ENCODE measurements at regions not wholly inside any gene's neighbourhood (a gene's known extent, or its start where the extent isn't known, plus 50 kb on each side); places are given as distances from the start of the nearest gene placed in this dataset.

DNA sequence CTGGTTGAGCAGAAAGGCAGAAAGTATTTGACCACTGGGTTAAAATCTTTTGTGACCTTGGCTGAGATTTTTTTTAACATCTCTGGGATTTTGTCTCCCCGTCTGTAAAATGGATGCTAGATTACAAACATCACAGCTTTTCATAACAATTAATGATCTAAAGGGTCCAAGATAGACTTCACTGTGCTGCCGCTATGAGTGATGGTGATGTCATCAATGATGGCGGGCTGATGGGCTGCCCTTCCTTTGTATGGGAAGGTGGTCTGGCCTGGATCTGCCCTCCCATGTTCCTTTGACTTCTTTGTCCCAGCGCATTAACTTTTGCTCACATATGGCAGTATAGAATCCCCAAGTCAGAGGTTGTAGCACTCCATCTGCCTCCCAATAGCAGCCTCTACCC lies 116.7 kb downstream of the IRX5 start:
- Histone ChIP-seq H3K9me3 (ENCODE audit: low read depth, low read length) (no peaks in the 10 kb centered on the region), H3K9ac (ENCODE audit: insufficient read length) (no peak overlapping the region), H3K4me3 (no peak overlapping the region), H3K27ac (no peak overlapping the region), H3K36me3 (ENCODE audit: insufficient read depth, low read length) (no peaks in the 10 kb centered on the region)
- no peak for TF ChIP-seq FOXP2 (optimal IDR thresholded peaks at IDR 0.05; ENCODE audit: control extremely low read depth, extremely low read length, insufficient read depth)
- TF ChIP-seq POLR2AphosphoS5 (IDR thresholded peaks at IDR 0.05; ENCODE audit: borderline replicate concordance, low read depth, low read length): no peak
- TF ChIP-seq EZH2 (IDR thresholded peaks at IDR 0.05): no peak
- DNase-seq (ENCODE audit: low read depth, low spot score): no peak

DNA sequence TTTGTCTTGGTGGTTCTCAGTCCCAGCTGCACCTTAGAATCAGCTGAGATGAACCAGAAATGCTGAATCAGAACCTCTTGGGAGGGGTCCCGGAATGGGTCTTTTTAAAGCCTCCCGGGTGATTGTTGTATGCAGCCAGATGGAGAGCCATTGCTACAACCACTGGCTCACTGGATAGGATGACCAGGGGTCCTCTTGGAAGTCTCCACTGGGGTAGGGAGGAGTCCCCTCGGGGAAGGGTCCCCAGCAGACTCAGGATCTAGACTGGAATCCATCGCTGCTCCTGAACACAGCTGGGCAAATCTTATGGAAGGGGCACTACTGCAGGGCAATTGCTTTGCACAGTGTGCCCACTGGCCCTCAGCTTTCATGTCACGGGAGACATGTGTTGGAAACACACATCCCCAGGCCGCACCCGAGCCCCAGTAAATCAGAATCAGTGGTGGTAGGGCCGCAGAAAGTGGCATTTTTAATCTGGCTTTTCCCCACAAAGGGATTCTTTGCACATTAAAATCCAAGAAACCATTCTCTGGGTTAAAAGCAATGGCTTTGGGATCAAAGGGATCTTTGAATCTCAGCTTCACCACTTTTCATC lies 117.3 kb downstream of the IRX5 start:
- DNase-seq (ENCODE audit: low read depth, low spot score): no peak
- H3K27ac ChIP-seq: no peak overlapping the region
- H3K4me3 ChIP-seq: no peak overlapping the region

DNA sequence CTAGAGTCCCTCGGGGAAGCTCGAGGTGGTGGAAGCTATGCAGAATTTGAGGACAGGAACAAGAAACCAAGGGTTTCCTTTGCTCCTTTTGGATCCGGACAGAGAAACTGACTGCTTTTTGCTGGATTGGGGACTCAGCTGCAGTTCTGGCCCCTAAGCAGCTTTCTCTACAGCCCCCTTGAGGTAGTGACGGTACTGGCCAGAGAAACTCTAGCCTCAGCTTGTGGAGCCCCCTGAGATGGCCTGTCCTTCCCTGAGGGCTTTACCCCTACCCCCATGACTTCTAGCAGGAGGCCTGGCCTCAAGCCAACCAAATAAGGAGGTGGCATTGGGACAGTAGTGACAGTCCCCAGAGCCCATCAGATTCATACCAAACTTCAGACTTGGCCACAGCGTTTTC lies 118.1 kb downstream of the IRX5 start:
- no peak for TF ChIP-seq POLR2AphosphoS5 (IDR thresholded peaks at IDR 0.05; ENCODE audit: borderline replicate concordance, low read depth, low read length)
- TF ChIP-seq EZH2 (IDR thresholded peaks at IDR 0.05): no peak
- no peak for TF ChIP-seq FOXP2 (optimal IDR thresholded peaks at IDR 0.05; ENCODE audit: control extremely low read depth, extremely low read length, insufficient read depth)

More for the DNA sequence above, 117.3 kb downstream of the IRX5 start:
- Histone ChIP-seq H3K9me3 (ENCODE audit: low read depth, low read length) (no peaks in the 10 kb centered on the region), H3K9ac (ENCODE audit: insufficient read length) (no peak overlapping the region), H3K36me3 (ENCODE audit: insufficient read depth, low read length) (no peaks in the 10 kb centered on the region)
- TF ChIP-seq EZH2 (IDR thresholded peaks at IDR 0.05): no peak
- no peak for TF ChIP-seq POLR2AphosphoS5 (IDR thresholded peaks at IDR 0.05; ENCODE audit: borderline replicate concordance, low read depth, low read length)
- TF ChIP-seq FOXP2 (optimal IDR thresholded peaks at IDR 0.05; ENCODE audit: control extremely low read depth, extremely low read length, insufficient read depth): no peak

DNA sequence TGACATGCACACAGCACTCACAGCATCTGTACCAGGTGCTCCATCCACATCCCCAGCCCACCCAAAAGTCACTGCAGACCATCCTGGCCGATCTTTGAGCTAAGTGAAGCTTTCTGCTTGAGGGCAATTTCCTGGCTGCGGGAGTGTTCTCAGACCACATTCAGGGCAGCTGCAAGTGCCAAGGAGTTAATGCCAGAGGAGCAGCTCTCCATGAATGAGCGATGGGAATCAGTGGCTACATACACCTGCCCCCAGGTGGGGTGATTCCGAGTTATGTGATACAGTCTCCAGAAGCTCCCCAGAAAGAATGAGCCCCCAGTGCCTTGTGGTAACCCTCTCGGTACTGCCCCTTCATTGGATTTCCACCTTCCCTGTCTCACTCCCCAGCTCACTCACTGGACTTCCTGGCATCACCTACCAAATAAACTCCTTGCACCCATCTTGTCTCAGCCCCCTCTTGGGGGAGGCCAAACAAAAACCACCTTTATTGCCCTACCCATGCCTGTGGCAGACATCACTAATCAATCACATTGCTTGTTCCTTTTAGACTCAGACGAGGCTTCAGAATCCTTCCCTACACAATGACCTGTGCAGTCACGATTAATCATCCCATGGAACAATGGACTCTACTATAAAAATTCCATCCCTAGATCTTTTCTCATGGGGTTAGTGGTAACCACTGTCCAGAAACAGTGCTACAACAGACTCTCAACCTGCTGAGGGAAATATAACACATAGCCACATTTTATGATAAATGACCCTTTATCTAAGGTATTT lies 121.1 kb downstream of the IRX5 start:
- no peaks in the 10 kb centered on the region for H3K36me3 ChIP-seq (ENCODE audit: insufficient read depth, low read length)
- no peak overlapping the region for H3K9ac ChIP-seq (ENCODE audit: insufficient read length)
- H3K27ac ChIP-seq: no peak overlapping the region
- no peak overlapping the region for H3K4me3 ChIP-seq
- DNase-seq (ENCODE audit: low read depth, low spot score): no peak
- TF ChIP-seq POLR2AphosphoS5 (IDR thresholded peaks at IDR 0.05; ENCODE audit: borderline replicate concordance, low read depth, low read length): no peak
- H3K9me3 ChIP-seq (ENCODE audit: low read depth, low read length): no peaks in the 10 kb centered on the region

More for the DNA sequence above, 118.1 kb downstream of the IRX5 start:
- Histone ChIP-seq H3K36me3 (ENCODE audit: insufficient read depth, low read length) (no peaks in the 10 kb centered on the region), H3K9me3 (ENCODE audit: low read depth, low read length) (no peaks in the 10 kb centered on the region), H3K27ac (no peak overlapping the region), H3K4me3 (no peak overlapping the region), H3K9ac (ENCODE audit: insufficient read length) (no peak overlapping the region)
- DNase-seq (ENCODE audit: low read depth, low spot score): no peak

DNA sequence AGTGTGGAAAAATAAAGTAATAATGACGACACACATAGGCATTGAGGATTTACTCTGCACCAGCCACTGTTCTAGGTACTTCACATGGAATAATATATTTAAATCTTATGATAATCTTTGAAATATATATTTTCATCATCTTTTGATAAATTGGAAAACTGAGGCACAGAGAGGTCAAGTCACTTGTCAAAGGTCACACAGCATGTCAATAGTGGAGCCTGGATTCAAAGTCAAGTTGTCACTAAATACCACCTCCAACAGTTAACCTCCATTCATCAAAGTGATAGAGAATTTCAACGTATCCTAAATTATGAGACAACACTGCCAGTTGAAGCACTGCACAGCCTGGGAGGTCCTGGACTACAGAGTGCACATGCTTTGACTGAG lies 121.7 kb downstream of the IRX5 start:
- H3K36me3 ChIP-seq (ENCODE audit: insufficient read depth, low read length): no peaks in the 10 kb centered on the region
- no peak overlapping the region for H3K4me3 ChIP-seq
- no peaks in the 10 kb centered on the region for H3K9me3 ChIP-seq (ENCODE audit: low read depth, low read length)
- no peak overlapping the region for H3K27ac ChIP-seq
- TF ChIP-seq POLR2AphosphoS5 (IDR thresholded peaks at IDR 0.05; ENCODE audit: borderline replicate concordance, low read depth, low read length) (no peak), EZH2 (IDR thresholded peaks at IDR 0.05) (no peak), FOXP2 (optimal IDR thresholded peaks at IDR 0.05; ENCODE audit: control extremely low read depth, extremely low read length, insufficient read depth) (no peak)
- no peak for DNase-seq (ENCODE audit: low read depth, low spot score)
- H3K9ac ChIP-seq (ENCODE audit: insufficient read length): no peak overlapping the region

DNA sequence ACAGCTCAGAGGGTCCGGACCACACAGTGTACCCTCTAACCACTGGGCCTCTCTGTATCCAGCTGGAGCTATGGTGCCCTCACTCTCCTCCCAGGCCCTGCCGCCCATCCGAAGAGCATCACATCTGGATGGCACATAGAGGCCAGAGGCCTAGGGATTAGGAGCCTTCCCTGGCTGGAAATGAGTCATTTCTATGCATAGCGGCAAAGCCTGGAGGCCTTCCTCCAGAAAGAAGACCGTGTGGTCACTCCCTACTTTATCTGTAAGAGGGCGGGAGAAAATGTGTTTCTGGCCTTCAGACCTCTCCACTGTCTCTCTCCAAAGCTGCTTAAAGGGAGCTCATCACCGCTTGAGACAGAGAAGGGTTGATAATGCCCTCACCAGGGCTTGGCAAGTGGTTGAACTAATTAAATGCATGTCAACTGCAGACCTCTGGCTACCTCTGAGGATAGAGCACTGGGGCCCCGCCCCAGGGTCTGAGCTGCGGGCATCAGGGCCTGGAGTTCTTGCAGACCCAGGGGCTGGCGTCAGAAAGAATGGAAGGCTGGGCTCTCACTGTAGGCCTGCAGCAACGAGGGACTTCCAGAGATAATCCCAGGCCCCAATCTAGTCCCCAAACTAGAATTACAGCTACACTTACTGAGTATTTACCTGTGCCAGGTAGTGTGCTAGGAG lies 122.2 kb downstream of the IRX5 start:
- no peak for DNase-seq (ENCODE audit: low read depth, low spot score)
- Histone ChIP-seq H3K9me3 (ENCODE audit: low read depth, low read length) (no peaks in the 10 kb centered on the region), H3K9ac (ENCODE audit: insufficient read length) (no peak overlapping the region), H3K36me3 (ENCODE audit: insufficient read depth, low read length) (no peaks in the 10 kb centered on the region), H3K27ac (no peak overlapping the region), H3K4me3 (no peak overlapping the region)
- TF ChIP-seq EZH2 (IDR thresholded peaks at IDR 0.05): no peak
- TF ChIP-seq POLR2AphosphoS5 (IDR thresholded peaks at IDR 0.05; ENCODE audit: borderline replicate concordance, low read depth, low read length): no peak
- no peak for TF ChIP-seq FOXP2 (optimal IDR thresholded peaks at IDR 0.05; ENCODE audit: control extremely low read depth, extremely low read length, insufficient read depth)

DNA sequence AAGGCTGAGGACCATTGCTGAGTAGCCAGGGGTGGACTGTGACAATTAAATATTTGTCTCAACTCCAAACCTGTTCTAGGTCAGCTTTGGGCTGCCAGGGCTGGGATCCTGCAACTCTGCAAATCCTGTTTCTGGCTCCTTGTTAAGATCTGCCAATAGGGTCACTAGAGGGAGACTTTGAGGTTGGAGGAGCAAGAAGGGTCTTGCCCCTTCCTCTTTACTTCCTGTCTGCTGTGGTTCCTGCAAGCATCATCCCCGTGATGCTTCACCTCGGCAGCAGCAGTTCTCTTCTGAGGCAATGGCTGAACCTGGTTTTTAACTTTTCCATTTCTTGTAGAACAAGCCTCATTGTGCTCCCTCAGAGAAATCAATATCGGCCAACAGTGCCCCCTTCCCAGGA lies 124.6 kb downstream of the IRX5 start:
- no peak overlapping the region for H3K9ac ChIP-seq (ENCODE audit: insufficient read length)
- H3K27ac ChIP-seq: no peak overlapping the region
- no peaks in the 10 kb centered on the region for H3K36me3 ChIP-seq (ENCODE audit: insufficient read depth, low read length)
- TF ChIP-seq EZH2 (IDR thresholded peaks at IDR 0.05) (no peak), POLR2AphosphoS5 (IDR thresholded peaks at IDR 0.05; ENCODE audit: borderline replicate concordance, low read depth, low read length) (no peak), FOXP2 (optimal IDR thresholded peaks at IDR 0.05; ENCODE audit: control extremely low read depth, extremely low read length, insufficient read depth) (no peak)
- no peak for DNase-seq (ENCODE audit: low read depth, low spot score)
- no peak overlapping the region for H3K4me3 ChIP-seq
- H3K9me3 ChIP-seq (ENCODE audit: low read depth, low read length): no peaks in the 10 kb centered on the region

DNA sequence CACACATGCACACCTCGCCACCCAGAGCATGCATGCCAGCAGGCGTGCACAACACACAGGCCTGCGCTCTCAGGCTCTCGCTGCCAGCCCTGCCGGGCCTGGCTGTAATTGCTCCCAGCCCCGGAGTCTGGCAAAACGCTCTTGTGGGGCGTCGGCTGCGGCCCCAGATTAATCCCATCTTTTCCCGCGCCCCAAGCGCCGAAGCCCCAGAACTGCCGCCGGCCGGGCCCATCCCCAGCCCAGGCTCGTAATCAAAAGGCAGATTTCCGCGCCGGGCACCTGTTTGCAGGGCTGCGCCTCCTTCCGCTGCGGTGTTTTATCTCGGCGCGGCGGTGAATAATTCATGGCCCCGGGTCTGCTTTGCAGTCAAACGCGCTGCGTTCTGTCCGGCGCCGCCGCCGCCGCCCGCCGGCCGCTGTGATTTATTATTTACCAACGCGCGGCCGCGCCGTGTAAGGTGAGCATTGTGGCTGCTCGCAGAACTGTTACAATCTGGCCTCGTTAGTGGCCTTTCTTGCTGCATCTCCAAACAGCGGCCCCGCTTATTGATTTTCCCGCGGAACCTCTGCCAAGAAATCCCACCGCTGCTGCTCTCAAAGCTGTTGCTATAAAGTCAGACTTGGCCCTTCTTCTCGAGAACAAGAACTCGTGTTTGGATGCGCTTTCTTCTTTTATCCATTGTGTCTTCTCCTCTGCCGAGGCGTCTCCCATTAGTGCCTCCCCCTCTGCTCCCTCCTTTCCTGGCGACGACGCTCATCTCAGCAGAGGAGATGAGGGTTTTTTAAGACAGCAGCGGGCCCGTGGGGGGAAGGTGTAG lies 126.1 kb downstream of the IRX5 start:
- Histone ChIP-seq H3K36me3 (ENCODE audit: insufficient read depth, low read length) (no peaks in the 10 kb centered on the region), H3K4me3 (peak overlapping the region; percentile 49), H3K27ac (no peak overlapping the region), H3K9me3 (ENCODE audit: low read depth, low read length) (no peaks in the 10 kb centered on the region), H3K9ac (ENCODE audit: insufficient read length) (no peak overlapping the region)
- TF ChIP-seq EZH2 (IDR thresholded peaks at IDR 0.05): no peak
- no peak for TF ChIP-seq FOXP2 (optimal IDR thresholded peaks at IDR 0.05; ENCODE audit: control extremely low read depth, extremely low read length, insufficient read depth)
- TF ChIP-seq POLR2AphosphoS5 (IDR thresholded peaks at IDR 0.05; ENCODE audit: borderline replicate concordance, low read depth, low read length): no peak
- DNase-seq (ENCODE audit: low read depth, low spot score): no peak
